Fibroblast of skin of right quadriceps (primary cell): ENCODE measurements at regions not wholly inside any gene's neighbourhood (a gene's known extent, or its start where the extent isn't known, plus 50 kb on each side); places are given as distances from the start of the nearest gene placed in this dataset.
A peak's percentile ranks its signal among the peaks of the same experiment; 100 is the strongest.
"Not testable (repeated sequence)": the region's sequence is repeated elsewhere in the genome, so short reads cannot be mapped to it uniquely, and the experiment has no call there.

Experiments used
- DNase-seq: peaks from one replicate; pipeline ENCODE4 v3.0.0-alpha.2; 2013

GRCh38 chr13:91031508-91031907 is 316.0 kb upstream of the MIR17HG start:
- no peak for DNase-seq

- DNase-seq, result no peak
These were observed 315.4 kb upstream of the MIR17HG start for GRCh38 chr13:91032104-91032503.

GRCh38 chr13:91036886-91037285 is 310.6 kb upstream of the MIR17HG start:
- no peak for DNase-seq

GRCh38 chr13:91042870-91043269 is 304.6 kb upstream of the MIR17HG start:
- no peak for DNase-seq

- no peak for DNase-seq
These were observed 302.0 kb upstream of the MIR17HG start for GRCh38 chr13:91045351-91046034.

- DNase-seq, result no peak
These were observed 300.7 kb upstream of the MIR17HG start for GRCh38 chr13:91046715-91047327.

- DNase-seq, result no peak
These were observed 296.5 kb upstream of the MIR17HG start for GRCh38 chr13:91050970-91051369.

GRCh38 chr13:91052876-91053275 is 294.6 kb upstream of the MIR17HG start:
- no peak for DNase-seq

GRCh38 chr13:91053318-91054065 is 294.0 kb upstream of the MIR17HG start:
- DNase-seq, result no peak

- no peak for DNase-seq
These were observed 292.6 kb upstream of the MIR17HG start for GRCh38 chr13:91054902-91055301.

GRCh38 chr13:91056746-91057145 is 290.7 kb upstream of the MIR17HG start:
- no peak for DNase-seq

- not testable (repeated sequence) for DNase-seq
These were observed 290.0 kb upstream of the MIR17HG start for GRCh38 chr13:91057507-91057906.

GRCh38 chr13:91058066-91058465 is 289.4 kb upstream of the MIR17HG start:
- DNase-seq, result no peak

- no peak for DNase-seq
These were observed 288.6 kb upstream of the MIR17HG start for GRCh38 chr13:91058919-91059318.

- no peak for DNase-seq
These were observed 280.7 kb upstream of the MIR17HG start for GRCh38 chr13:91066745-91067144.

GRCh38 chr13:91072486-91072885 is 275.0 kb upstream of the MIR17HG start:
- DNase-seq, result no peak

GRCh38 chr13:91074091-91074490 is 273.4 kb upstream of the MIR17HG start:
- DNase-seq, result no peak

- DNase-seq, result no peak
These were observed 270.7 kb upstream of the MIR17HG start for GRCh38 chr13:91076830-91077229.

- DNase-seq, result peak; percentile 6
These were observed 269.3 kb upstream of the MIR17HG start for GRCh38 chr13:91078093-91078679.

- DNase-seq, result no peak
These were observed 268.3 kb upstream of the MIR17HG start for GRCh38 chr13:91079176-91079575.

- no peak for DNase-seq
These were observed 262.4 kb upstream of the MIR17HG start for GRCh38 chr13:91085127-91085526.

- no peak for DNase-seq
These were observed 260.4 kb upstream of the MIR17HG start for GRCh38 chr13:91086936-91087716.

- DNase-seq, result no peak
These were observed 250.2 kb upstream of the MIR17HG start for GRCh38 chr13:91097269-91097668.
